ENCODE measurements at regions not wholly inside any gene's neighbourhood (a gene's known extent, or its start where the extent isn't known, plus 50 kb on each side); places are given as distances from the start of the nearest gene placed in this dataset.

DNA sequence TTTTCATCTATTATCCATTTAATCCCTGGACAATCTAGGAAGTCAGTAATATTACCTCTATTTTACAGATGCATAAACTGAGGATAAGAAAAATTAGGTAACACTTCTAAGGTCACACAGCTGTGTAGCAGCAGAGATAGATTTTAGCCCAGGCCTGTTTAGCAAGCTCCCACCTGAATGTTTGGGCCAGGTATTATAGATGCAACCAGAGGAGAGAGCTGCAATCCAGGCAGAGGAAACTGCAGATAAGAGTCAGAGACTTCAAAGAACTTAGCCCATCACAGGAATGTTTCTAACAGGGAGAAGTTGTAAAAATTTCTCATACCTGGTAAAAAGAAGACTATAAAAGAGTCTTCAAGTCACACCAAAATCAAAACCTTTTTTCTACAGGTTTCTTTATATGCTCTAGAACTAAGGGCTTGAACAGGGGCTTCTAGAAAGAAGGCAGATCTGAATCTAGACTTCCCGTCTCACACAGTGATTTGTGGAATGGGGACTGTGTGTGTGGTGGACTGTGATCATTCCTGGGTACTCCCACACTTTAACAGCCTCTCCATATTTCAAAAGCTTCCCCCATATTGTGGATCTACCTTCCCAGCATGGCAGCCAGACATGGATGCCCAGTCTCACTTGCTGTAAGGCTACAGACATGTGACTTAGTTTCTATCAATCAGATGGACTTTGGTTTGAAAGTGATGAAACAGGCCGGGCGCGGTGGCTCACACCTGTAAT is 128.7 kb downstream of the TLR5 start:
- TF ChIP-seq, protein P1, sequence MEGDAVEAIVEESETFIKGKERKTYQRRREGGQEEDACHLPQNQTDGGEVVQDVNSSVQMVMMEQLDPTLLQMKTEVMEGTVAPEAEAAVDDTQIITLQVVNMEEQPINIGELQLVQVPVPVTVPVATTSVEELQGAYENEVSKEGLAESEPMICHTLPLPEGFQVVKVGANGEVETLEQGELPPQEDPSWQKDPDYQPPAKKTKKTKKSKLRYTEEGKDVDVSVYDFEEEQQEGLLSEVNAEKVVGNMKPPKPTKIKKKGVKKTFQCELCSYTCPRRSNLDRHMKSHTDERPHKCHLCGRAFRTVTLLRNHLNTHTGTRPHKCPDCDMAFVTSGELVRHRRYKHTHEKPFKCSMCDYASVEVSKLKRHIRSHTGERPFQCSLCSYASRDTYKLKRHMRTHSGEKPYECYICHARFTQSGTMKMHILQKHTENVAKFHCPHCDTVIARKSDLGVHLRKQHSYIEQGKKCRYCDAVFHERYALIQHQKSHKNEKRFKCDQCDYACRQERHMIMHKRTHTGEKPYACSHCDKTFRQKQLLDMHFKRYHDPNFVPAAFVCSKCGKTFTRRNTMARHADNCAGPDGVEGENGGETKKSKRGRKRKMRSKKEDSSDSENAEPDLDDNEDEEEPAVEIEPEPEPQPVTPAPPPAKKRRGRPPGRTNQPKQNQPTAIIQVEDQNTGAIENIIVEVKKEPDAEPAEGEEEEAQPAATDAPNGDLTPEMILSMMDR (conservative IDR thresholded peaks at IDR 0.05; ENCODE audit: low read depth, low read length) = no peak
- TF ChIP-seq CHD1 (IDR thresholded peaks at IDR 0.05; ENCODE audit: low read depth, low read length) = no peak
- TF ChIP-seq SMC3 (IDR thresholded peaks at IDR 0.05; ENCODE audit: low read depth, low read length) = no peak
- TF ChIP-seq RFX5 (IDR thresholded peaks at IDR 0.05; ENCODE audit: low read depth, low read length) = no peak
- TF ChIP-seq FOS (IDR thresholded peaks at IDR 0.05; ENCODE audit: low read depth, low read length) = no peak
- TF ChIP-seq ELK1 (IDR thresholded peaks at IDR 0.05; ENCODE audit: borderline replicate concordance, low read depth, low read length) = no peak
- no peak for TF ChIP-seq MAFK (IDR thresholded peaks at IDR 0.05; ENCODE audit: low read depth, low read length)
- Histone ChIP-seq H3K9me1 (ENCODE audit: insufficient read depth, low read length) (no peaks in the 10 kb centered on the region), H3K4me3 (ENCODE audit: insufficient read depth, low read depth, low read length) (no peak overlapping the region), H3K79me1 (ENCODE audit: low read depth in 1 of 2, low read length in 2 of 2) (no peaks in the 10 kb centered on the region), H3K27me3 (ENCODE audit: control insufficient read depth, insufficient read depth, low read length) (no peaks in the 10 kb centered on the region; the same call in 1 of the 2 replicates), H4K5ac (ENCODE audit: low read depth, low read length) (no peak overlapping the region), H2BK20ac (ENCODE audit: low read depth, low read length) (no peak overlapping the region), H3K36me3 (ENCODE audit: control insufficient read depth, insufficient read depth, low read length) (no peaks in the 10 kb centered on the region), H3K56ac (ENCODE audit: extremely low read depth, insufficient read depth, low read length) (no peak overlapping the region), H2BK15ac (ENCODE audit: low read depth, low read length) (no peak overlapping the region), H3K4ac (ENCODE audit: low read depth, low read length) (no peak overlapping the region), H3K23ac (ENCODE audit: low read depth, low read length) (no peak overlapping the region), H4K20me1 (ENCODE audit: insufficient read depth, low read length) (no peaks in the 10 kb centered on the region), H2AK9ac (replicated peaks; ENCODE audit: low read depth, low read length, poor library complexity) (no peak overlapping the region), H2AK5ac (ENCODE audit: low read depth, low read length) (no peak overlapping the region), H4K8ac (ENCODE audit: low read depth in 2 of 2, low read length in 2 of 2) (no peak overlapping the region), H3K4me2 (ENCODE audit: low read depth, low read length) (no peak overlapping the region), H3K18ac (ENCODE audit: low read depth, low read length) (no peak overlapping the region), H3K9ac (ENCODE audit: low read depth, low read length) (no peak overlapping the region), H4K91ac (ENCODE audit: insufficient read depth, low read depth, low read length) (no peak overlapping the region), H3K27ac (ENCODE audit: insufficient read depth, low read length) (no peak overlapping the region), H2BK5ac (ENCODE audit: low read depth, low read length, poor library complexity, severe bottlenecking) (no peak overlapping the region), H2AFZ (replicated peaks; ENCODE audit: low read length, poor library complexity) (no peak overlapping the region), H2BK120ac (ENCODE audit: low read depth, low read length) (no peak overlapping the region), H3K4me1 (ENCODE audit: control insufficient read depth, insufficient read depth, low read length) (0 out of 2 replicates have a peak, but pooled peaks cover 4% of the 10 kb centered on the region), H3K9me3 (ENCODE audit: control insufficient read depth, insufficient read depth, low read length) (no peaks in the 10 kb centered on the region), H3K14ac (replicated peaks; ENCODE audit: low read depth, low read length) (no peak overlapping the region)
- DNase-seq = no peak
- no peak for ATAC-seq (ENCODE audit: low read depth)
- ChIA-PET CTCF (no interaction called here), POLR2A (ENCODE audit: unreplicated experiment) (no interaction called here)
- in situ Hi-C loops (cut with MboI; ENCODE audit: low sequenced_read_pairs) = no loop called here
- no CpG with 5 or more reads among the region's 4 CpGs for WGBS, 2 experiments (ENCODE audit: extremely low coverage in 2 of 2, insufficient read length in 1 of 2)
- intact Hi-C loops (cut with micrococcal nuclease) = no loop called here
- dilution Hi-C loops (cut with HindIII; ENCODE audit: low sequenced_read_pairs, unreplicated experiment) = no loop called here
- no TSS peak for BruUV-seq (replicated peaks)
